Fibroblast of skin of left quadriceps (primary cell): ENCODE measurements at regions not wholly inside any gene's neighbourhood (a gene's known extent, or its start where the extent isn't known, plus 50 kb on each side); places are given as distances from the start of the nearest gene placed in this dataset.

Experiments used
- DNase-seq, 2 experiments: peaks; one replicate each; pipeline ENCODE4 v3.0.0-alpha.2; 2013; ENCODE audit warnings: low read depth in 2 of 2

DNA sequence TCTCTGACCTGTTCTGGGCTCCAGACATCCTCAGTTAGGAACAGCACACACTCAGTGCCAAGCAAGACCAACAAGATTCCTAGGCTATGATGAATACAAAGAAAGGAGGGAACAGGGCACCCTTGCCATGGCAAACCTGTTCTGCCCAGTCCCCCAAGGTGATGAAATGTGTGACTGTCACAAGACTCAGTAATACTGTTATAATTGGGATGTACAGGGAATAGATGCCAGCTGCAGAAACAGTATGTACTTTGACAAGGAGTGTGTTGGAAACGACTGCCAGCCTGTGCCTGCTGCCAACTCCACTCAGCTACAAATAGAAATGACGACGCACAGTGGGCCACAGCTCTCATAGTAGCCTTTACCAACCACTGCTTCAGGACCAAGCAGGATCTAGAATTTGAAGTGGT is 453.0 kb downstream of the EFNA5 start:
- DNase-seq: no peak

DNA sequence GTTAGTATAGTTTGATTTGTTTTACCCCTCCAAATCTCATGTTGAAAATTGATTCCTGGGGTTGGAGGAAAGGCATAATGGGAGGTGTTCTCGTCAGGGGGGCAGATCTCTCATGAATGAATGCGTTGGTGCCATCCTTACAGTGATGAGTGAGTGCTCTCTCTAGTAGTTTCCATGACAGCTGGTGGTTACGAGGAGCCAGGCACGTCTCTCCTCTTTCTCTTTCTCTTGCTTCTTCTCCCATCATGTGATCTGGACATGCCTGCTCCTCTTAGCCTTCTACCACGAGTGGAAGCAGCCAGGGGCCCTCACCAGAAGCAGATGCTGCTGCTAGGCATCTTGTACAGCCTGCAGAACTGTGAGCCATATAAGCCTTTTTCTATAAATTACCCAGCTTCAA is 454.1 kb downstream of the EFNA5 start:
- DNase-seq: no peak

DNA sequence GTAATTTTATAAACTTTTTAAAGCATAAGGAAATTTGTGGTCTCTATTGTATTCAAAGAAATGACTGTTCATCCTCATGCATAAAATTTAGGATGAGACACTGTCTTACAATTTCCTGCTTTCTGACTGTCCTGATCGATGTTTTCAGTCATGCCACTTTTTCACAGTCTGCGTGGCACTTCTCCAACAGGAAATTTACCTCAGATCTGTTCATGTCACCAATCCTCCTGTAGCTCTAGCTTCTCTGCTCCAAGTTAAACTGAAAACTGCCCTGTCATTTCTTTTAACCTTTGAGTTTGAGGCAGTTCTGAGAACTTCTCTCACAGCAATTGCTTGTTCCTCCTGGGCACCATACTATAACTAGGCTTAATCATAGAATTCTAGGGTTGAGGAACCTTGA is 455.1 kb downstream of the EFNA5 start:
- peak in 1 of 2 experiments; percentile 4 for DNase-seq

DNA sequence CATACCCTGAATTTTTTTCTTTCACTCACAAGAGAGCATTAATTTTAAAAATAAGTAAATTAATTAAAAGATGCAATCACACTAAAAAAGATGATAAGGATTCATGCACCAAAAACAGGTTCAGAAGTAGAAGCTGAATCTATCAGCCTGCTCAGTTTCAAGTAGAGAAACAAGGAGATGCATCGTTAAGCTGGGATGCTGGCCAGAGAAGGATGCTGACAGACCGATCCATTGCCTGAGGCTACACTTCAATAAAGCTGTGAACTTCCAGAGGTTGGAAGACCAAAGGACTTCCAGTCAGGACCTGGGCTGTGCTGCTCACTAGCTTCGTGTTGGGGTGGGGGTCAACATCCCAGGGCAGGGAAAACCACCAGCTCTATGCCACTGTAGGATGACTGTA is 457.7 kb downstream of the EFNA5 start:
- DNase-seq: no peak

DNA sequence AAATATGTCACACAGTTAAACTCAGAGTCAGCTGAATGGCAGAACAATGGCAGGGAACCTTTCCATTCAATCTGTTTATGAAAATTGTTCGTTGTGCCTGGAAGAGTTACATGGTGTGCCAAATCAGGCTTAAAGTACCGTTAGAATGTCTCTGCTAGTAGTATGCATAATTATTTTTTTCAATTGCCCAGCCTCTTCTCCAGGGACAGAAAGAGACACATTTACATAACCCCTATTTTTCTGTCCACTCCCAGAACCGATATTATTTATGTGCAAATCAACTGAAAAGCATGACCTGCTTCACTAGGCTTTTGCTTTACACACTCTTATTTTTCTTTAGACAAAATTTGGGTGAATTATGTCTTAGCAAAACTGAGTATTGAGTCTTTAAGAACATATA is 459.1 kb downstream of the EFNA5 start:
- DNase-seq: no peak

DNA sequence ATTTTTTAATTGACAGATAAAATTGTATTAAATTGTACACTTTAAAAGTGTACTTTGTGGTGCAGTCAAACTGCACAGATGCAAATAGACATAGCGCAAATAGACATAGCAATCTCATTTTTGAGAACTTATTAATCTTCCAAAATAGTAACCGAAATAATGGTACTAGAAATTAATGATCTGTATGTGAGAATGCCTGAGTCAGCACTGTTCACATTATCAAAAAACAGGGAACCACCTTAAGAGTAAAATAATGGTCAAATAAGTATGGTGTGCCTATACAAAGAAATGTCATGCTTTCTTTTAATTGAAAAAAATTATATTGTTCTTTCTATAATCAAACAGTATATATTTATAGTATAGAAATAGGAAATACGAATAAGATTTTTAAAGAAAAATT is 461.9 kb downstream of the EFNA5 start:
- no peak for DNase-seq

DNA sequence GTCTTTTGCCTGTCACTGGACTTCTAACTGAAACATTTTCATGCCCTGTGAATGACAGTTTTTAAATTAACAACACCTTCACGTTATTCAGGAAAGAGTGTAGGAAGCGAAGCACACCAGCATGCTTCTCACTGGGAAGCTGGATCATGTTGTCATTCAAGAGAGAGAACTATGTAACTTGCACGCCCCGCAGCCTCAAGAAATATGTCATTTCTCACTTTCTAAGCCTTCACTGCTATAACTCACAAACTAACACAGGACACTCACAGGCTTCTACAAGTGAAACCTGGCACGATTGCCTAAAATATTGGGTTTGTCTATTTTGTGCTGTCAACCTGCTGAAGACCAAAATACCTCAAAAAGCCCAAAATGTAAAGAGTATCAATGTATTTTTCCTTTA is 466.3 kb downstream of the EFNA5 start:
- DNase-seq: no peak

DNA sequence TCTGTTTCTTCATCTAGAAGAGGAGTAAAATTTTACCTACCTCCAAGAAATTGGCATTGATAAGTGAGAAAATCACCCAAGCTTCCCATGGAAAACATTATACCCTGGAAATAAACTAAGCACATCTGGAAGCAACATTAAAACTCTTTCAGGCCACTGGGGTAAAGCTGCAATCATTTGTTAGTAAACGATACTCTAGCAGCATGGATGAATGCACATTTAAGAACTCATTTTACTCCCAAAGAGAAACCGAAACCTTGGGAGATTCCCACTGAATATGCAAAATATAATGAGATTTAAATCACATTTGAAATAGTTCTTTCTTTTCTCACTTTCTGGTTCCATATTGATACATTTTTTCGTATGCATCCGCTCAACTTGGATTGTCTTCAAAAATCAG is 467.5 kb downstream of the EFNA5 start:
- no peak for DNase-seq

DNA sequence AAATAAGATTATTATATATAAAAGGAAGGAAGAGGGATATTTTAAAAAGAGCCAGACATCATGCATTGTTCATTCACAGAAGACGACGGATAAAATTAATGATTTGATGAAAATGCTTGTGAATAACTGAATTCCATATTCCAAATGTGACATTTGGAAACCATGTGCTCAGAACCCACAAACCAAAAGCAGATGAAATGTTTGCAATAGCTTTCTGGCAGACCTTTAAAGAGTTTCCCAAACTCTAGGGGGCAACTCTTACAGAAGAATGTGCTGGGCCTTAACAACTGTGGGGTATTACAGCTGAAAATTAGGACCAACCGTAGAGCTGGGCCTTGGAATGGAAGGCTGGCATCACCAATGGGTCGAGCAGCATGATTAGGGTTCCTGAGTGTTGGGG is 471.0 kb downstream of the EFNA5 start:
- DNase-seq: peak in 1 of 2 experiments; percentile 30

DNA sequence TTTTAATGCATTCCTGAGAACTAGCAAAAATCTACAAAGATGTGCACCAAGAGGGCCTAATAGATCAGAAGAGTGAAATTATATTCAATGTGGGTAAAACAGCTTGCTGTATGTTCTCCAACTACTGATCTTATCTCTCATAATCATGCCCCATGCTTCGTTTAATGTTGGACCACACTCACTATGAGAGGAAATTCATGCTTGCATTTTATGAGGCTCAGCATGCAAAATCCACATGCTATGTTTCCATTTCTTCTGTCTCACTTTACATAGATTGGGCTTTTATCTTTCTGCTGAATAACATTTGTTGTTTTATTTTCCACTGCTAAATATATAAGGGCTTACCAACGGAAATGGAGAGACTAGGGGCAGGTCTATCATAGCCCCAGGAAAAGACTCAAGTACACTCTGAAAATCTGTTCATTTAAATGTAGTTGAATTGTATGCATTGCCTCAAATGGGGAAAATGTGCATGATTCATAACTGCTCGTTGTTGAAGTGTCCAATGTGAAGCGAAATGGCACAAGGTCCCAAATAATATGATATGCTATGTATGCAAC is 474.2 kb downstream of the EFNA5 start:
- DNase-seq: no peak

DNA sequence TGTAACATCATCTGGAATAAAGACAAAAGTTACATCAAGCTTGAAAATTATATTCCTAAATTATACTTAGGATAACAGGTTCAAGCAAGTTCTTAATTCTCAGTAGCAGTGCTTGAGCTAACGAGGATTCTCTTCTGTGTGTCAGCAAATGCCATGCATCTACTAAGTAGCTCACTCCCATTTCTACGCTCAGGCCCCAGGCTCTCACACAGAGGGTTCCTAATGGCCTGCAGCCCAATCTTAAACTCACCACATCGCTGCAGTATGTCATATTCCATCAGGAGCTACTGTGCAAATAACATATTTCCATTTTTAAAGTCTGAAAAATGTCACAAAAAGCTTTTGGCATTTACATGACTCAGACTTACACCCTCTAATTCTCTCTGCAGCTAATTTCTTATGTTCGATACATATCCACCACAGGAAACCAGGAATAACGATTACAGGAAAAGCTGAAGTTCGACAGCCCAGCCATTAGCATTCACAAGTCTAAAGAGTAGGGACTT is 474.8 kb downstream of the EFNA5 start:
- DNase-seq: no peak

DNA sequence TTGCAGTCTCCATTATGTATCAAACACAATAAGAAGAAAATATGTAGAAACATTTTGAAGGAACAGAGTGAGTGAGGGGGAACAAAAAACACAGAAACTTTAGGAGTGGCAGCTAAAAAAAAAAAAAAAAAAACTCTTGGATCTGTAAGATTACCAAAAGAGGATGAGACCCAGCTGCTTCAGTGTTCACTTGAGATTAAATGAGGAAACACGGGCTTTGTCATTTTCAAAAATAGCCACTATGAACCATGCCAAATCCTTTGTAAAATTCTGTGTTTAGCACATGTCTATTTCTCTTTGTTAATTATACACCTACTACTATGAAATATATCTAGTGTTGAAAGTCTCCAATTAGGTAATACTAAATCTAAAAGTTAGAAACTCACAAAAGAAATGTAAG is 485.9 kb downstream of the EFNA5 start:
- DNase-seq: no peak

DNA sequence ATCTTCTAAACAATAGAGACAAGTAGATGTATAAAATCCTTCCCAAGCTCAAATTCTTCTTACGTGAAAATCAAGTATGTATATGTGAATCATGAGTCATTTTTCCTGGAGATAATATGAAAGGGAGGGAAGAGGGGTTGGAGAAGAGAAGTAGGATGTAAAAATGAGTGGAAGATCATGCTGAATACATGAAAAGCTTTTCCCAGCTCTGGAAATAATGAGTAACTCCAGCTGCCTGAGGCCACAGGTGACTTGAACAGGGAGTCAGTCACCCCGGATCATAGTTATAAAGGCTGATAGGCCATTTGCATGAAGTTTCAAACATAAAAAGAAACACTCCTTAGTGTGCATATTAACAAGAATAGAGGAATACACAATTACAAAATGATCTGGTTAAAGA is 486.7 kb downstream of the EFNA5 start:
- no peak for DNase-seq

DNA sequence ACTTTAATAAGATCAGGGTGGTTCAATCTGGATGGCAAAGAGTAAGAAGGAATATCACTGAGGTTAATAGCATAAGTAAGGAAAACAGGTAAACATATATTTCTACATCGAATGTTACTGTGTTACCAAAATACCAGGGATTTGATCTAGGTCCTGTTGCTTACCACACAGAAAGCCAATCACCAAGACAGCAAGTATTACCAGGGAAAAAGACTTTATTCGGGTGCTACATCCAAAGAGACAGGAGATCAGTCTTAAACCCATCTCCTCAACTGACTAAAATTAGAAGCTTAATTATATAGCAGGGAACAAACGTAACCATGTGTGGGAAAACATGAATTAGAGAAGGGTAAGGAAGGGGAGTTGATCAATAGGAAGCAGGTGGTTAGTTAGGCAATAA is 500.1 kb downstream of the EFNA5 start:
- no peak for DNase-seq

DNA sequence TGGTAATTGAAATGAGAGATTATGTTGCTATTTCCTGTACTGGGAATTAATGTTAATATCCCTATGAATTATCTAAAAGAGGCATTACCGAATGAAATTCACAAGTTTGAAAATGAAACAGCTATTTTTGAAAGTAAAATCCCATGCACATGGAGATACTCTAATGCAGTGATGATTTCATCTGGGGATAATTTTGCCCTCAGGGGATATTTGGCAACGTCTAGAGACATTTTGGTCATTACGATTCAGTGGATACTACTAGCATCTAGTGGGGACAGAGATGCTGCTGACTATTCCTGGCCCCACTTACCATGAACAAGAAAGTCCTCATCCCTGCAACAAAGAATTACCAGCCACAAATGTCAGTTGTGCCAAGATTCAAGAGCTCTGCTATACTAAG is 500.9 kb downstream of the EFNA5 start:
- DNase-seq: no peak

DNA sequence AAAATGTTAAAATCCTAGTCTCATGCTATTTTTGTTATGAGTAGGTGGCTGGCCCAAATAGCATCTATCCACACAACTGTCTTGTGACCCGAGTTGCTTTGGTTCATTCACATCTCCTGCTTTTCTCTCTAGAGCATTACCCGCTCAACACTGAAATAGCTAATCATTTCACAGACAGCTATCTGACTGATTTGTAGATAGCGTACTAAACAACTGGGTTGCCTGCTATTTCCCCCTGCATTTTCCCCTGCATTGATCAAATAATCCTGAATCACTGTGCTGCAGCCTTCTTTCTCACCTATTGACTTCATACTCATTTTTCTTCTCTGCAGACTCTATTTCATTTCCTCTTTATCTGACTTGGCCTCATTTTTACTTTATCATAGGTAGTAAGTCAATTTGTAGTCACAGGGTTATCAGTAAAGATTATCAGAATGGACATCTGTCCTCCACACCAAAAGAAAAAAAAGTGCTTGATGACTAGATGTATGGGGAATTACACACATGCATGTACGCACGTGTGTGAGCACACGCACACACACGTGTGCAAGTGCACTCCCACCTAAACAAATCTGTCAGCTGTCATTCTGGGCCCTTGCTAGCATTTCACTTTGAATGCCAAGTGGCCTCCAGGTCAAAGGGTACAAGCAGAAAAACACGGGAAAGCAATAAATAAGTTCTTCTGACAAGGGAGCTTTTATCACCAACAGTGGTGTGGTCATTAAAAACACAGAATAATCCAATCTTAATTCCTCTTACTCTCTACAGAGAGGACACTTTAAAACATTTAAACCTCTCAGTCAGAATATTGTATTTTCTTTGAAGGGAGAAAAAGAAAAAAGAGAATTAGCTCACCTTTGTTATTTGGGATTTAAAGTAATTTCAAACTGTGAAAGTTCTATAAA is 501.6 kb downstream of the EFNA5 start:
- DNase-seq: no peak

DNA sequence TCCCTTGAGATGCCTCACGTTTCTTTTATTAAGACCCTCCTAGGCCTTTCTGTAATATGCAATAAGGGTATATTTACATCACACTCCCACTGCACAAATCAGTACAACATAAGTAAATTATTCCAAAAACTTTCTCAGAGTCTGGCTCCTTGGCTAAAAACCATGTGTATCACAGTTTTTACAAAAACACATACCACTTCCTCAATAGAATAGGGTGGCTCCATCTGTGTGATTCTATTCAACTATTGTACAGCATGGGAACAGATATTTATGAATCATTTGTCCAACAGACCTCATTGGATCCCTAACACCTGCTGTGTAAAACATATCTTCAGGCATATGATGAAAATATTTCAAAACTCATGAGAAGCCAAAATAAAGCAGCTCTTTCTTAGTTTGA is 502.7 kb downstream of the EFNA5 start:
- no peak for DNase-seq

DNA sequence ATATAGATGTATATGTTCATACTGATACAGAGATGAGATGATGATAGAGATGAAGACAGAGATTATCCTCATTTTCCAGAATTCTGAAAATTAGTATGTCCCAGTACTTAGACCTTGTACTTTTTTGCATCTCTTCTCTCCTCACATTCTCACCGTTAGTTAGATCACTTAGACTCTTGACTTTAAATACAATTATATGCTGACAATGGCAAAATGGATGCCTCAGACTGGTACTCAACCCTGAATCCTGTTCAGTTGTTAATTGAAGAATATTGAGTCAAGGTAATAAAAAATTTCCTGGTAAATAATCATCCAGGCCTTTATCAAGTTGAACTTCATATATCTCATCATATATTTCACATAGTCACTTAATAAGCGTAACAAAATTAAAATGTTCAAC is 505.4 kb downstream of the EFNA5 start:
- DNase-seq: no peak

DNA sequence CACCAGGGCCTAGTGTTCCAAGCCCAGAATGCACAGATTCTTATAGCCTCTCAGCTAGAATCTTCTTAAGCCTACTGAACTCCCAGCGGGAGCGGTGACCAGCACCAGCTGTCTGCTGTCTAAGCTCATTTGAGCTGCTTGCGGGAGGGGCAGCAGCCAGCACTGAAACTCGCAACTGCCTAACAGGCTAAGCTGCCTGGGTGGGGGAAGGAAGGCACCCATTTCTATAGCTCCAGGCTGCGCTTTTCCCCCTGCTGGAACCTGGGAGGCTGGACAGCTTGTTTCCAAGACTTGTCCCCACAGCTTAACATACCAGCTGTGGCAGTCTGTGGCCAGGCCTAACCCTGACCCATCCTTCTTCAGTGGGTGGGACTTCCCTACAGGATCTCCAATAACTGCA is 512.9 kb downstream of the EFNA5 start:
- no peak for DNase-seq

DNA sequence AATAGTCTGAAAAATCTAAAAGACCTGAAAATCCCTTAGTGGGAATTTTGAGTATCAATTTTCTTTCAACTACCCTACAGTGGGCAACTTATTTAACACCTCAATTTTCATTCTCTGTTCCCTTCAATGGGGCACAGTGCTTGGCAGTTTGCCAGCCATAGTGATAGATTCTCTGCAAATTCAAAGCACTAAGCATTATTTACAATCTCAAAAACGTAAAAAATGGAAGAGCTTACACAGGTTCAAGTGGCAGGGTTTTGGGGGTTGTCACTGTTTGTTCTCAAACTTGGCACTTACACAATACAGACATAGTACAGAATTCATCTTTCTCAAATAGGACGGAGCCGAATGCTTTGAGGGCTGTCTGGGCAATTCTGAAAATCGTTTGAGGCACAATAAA is 515.0 kb downstream of the EFNA5 start:
- DNase-seq: no peak

DNA sequence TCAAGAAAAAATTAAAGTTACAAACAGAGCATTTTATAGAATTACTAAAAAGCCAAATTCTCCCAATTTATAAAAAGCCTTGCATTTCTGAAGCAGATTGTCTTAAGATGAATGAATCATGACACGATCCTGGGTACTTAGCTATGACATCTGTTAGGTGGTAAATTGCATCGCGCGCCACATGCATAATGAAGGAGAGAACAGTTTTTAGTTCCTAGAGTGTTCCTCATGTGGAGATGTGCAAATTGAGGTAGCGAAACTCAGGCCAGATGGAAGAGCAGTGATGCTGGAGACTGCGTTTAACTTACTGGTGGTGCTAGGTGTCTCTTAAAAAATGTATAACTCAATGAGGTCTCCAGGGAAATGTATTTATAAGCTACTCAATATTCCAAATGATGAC is 516.1 kb downstream of the EFNA5 start:
- no peak for DNase-seq

DNA sequence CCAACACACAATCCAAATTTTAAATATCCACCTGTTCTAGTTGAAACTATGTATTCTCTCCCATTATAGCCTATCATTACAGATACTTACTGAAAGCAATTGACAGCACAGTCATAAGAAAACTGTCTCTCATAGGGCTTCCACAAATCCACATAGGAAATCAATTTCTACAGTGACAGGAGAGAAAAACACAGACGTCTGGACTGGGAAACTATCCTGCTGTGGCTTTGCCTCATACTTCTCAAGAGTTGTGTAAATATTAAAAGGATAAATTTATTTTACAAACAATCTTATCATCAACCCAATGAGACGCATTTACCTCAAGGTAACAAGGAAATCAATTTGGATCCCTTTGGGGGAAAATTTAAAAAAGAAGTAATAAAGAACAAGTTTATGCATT is 517.5 kb downstream of the EFNA5 start:
- no peak for DNase-seq

DNA sequence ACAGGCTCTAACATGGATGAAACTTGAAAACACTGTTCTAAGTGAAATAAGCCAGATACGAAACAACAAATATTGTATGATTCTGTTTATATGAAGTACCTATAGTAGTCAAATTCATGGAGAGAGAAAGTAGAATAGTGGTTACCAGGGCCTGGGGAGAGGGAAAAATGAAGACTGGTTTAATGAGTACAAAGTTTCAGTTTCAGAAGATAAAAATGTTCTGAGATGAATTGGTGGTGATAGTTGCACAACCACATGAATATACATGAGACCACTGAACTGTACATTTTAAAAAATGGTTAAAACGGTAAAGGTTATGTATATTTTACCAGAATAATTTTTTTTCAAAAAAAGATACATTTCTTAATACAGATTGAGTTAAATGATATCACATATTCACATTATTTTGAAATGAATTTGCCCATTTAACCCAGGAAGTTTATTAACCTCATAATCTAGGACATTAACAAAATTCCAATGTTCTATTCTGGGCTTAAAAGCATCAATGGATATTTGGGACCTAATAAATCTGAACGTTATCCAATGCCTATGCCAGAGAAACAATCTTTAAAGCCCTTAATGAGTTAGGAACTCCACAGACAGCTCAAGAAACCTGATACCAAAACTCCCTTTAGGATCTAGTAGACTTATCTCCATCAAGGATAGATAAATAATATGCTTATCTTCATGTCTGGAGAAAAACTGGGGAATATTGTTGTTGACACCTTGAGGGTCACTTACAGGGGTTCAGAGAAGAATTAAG is 521.3 kb downstream of the EFNA5 start:
- DNase-seq: no peak
